B cell (primary cell): ENCODE measurements at regions not wholly inside any gene's neighbourhood (a gene's known extent, or its start where the extent isn't known, plus 50 kb on each side); places are given as distances from the start of the nearest gene placed in this dataset.
"Not testable (repeated sequence)": the region's sequence is repeated elsewhere in the genome, so short reads cannot be mapped to it uniquely, and the experiment has no call there.

Experiments used
- ATAC-seq: fragments of 200-7000 bp; cut with Tn5 transposase; one replicate; pipeline ENCODE4 v1.10.0; 2021; ENCODE audit warnings: low read depth, mild to moderate bottlenecking, moderate number of reproducible peaks, moderate library complexity
- CTCF ChIA-PET: fragments of 350-600 bp; sonication (Branson Sonifier 250); formaldehyde crosslinking; loops from one replicate; lab custom pipeline; 2021; ENCODE audit warnings: antibody characterized with exemption, inconsistent platforms; lab: Charles Lee
- POLR2A ChIA-PET: fragments of 350-600 bp; sonication (Branson Sonifier 250); formaldehyde crosslinking; loops from one replicate; lab custom pipeline; 2021; ENCODE audit warnings: antibody characterized with exemption; lab: Charles Lee
- DNase-seq: peaks from one replicate; pipeline ENCODE4 v3.0.0; 2013
- H2AFZ ChIP-seq: 2 replicates; pipeline ENCODE4 v1.6.1; 2012; ENCODE audit warnings: mild to moderate bottlenecking, low read depth, low read length; ENCODE audit not compliant: insufficient read depth, poor library complexity, severe bottlenecking
- H3K27ac ChIP-seq, 2 donors: 1 replicate in 1 of 2; 2 replicates in 1 of 2; pipeline ENCODE4 v1.5.1; 2012 to 2013; ENCODE audit warnings: low read length in 2 of 2, mild to moderate bottlenecking in 2 of 2, moderate library complexity in 1 of 2
- H3K27me3 ChIP-seq, 4 experiments: fragments of 200-600 bp in 1 of 4; sonication (generic) in 1 of 4; replicated peaks in 1 of 4; 1 replicate in 2 of 4; 2 replicates in 2 of 4; pipeline versions ENCODE4 v1.6.1 to v1.7.0; 2013 to 2016; ENCODE audit warnings: low read length in 3 of 4, mild to moderate bottlenecking in 2 of 4, mixed read lengths in 1 of 4, moderate library complexity in 1 of 4; ENCODE audit not compliant: insufficient read depth in 4 of 4, control insufficient read depth in 3 of 4; ENCODE audit errors: control extremely low read depth in 1 of 4
- H3K36me3 ChIP-seq, 2 experiments: replicated peaks in 1 of 2; 1 replicate in 1 of 2; 2 replicates in 1 of 2; pipeline versions ENCODE4 v1.6.1 to v1.7.1; 2013; ENCODE audit warnings: low read length in 1 of 2; ENCODE audit not compliant: insufficient read depth in 2 of 2, control insufficient read depth in 1 of 2; ENCODE audit errors: control extremely low read depth in 1 of 2, extremely low read depth in 1 of 2
- H3K4me1 ChIP-seq, 2 donors: fragments of 200-600 bp in 1 of 2; sonication (generic) in 1 of 2; 1 replicate in 1 of 2; 2 replicates in 1 of 2; pipeline versions ENCODE4 v1.5.1 to v1.6.1; 2013 to 2017; ENCODE audit warnings: low read length in 2 of 2; ENCODE audit not compliant: control insufficient read depth in 2 of 2, insufficient read depth in 2 of 2
- H3K4me2 ChIP-seq: replicated peaks from 2 replicates; pipeline ENCODE3; 2012; ENCODE audit warnings: mild to moderate bottlenecking, low read depth, low read length; ENCODE audit not compliant: poor library complexity, severe bottlenecking
- H3K4me3 ChIP-seq, 5 experiments: fragments of 200-600 bp in 1 of 5; sonication (generic) in 1 of 5; 1 replicate in 3 of 5; 2 replicates in 2 of 5; pipeline versions ENCODE4 v1.5.1 to v1.7.0; 2011 to 2016; ENCODE audit warnings: low read length in 4 of 5, mild to moderate bottlenecking in 4 of 5, low read depth in 2 of 5, control low read depth in 1 of 5, moderate library complexity in 1 of 5; ENCODE audit not compliant: insufficient read depth in 1 of 5; ENCODE audit errors: control extremely low read depth in 1 of 5, extremely low read depth in 1 of 5
- H3K79me2 ChIP-seq: fragments of 200-600 bp; sonication (generic); one replicate; pipeline ENCODE4 v1.6.0; 2016; ENCODE audit warnings: low read length; ENCODE audit not compliant: control insufficient read depth, insufficient read depth
- H3K9ac ChIP-seq: fragments of 200-600 bp; sonication (generic); 2 replicates; pipeline ENCODE4 v1.6.1; 2017; ENCODE audit warnings: mild to moderate bottlenecking, low read length, moderate library complexity
- H3K9me3 ChIP-seq, 3 donors: one replicate each; pipeline versions ENCODE4 v1.6.1 to v1.7.1; 2013; ENCODE audit warnings: low read length in 2 of 3; ENCODE audit not compliant: control insufficient read depth in 2 of 3, insufficient read depth in 1 of 3; ENCODE audit errors: control extremely low read depth in 1 of 3
- H4K20me1 ChIP-seq: 2 replicates; pipeline ENCODE4 v1.6.0; 2012; ENCODE audit warnings: mild to moderate bottlenecking, low read length; ENCODE audit not compliant: insufficient read depth, control insufficient read depth, poor library complexity, severe bottlenecking
- H3K27ac Mint-ChIP-seq: one replicate; pipeline ENCODE4 v1.8.0; 2021; ENCODE audit warnings: mixed read lengths
- H3K27me3 Mint-ChIP-seq: one replicate; pipeline ENCODE4 v1.8.0; 2021; ENCODE audit warnings: mixed read lengths
- H3K4me1 Mint-ChIP-seq: one replicate; pipeline ENCODE4 v1.8.0; 2021; ENCODE audit warnings: mixed read lengths
- H3K4me3 Mint-ChIP-seq: one replicate; pipeline ENCODE4 v1.8.0; 2021; ENCODE audit warnings: mixed read lengths
- H3K9me3 Mint-ChIP-seq: one replicate; pipeline ENCODE4 v1.8.0; 2022; ENCODE audit warnings: mixed read lengths; ENCODE audit not compliant: insufficient read depth
- CTCF ChIP-seq: fragments of 200-600 bp; IDR thresholded peaks from one replicate; pipeline ENCODE4 v1.8.0; 2022; ENCODE audit warnings: antibody characterized with exemption, mild to moderate bottlenecking
- EZH2 ChIP-seq: IDR thresholded peaks from 2 replicates; pipeline ENCODE4 v1.6.1; 2012; ENCODE audit warnings: borderline replicate concordance, low read depth, mild to moderate bottlenecking, moderate library complexity, low read length; ENCODE audit not compliant: insufficient read depth, poor library complexity, severe bottlenecking
- WGBS: methylation state at CpG from one replicate; pipeline ENCODE4 v1.1.5; 2013; ENCODE audit warnings: missing lambda C conversion rate; ENCODE audit not compliant: insufficient coverage; 5-methylcytosine and 5-hydroxymethylcytosine counted together
- intact Hi-C: fragments of 100-400 bp; cut with micrococcal nuclease; formaldehyde crosslinking; loops from one replicate; pipeline ENCODE4 v1.10.0; 2022

GRCh38 chr19:56905631-56906150 is 65.2 kb upstream of the PEG3 start:
- no peaks in the 10 kb centered on the region for H3K36me3 ChIP-seq
- ChIA-PET POLR2A (no interaction called here), CTCF (no interaction called here)
- H3K4me3 Mint-ChIP-seq = no peak overlapping the region
- intact Hi-C loops = no loop called here
- H3K27me3 ChIP-seq = no peaks in the 10 kb centered on the region
- H3K27ac Mint-ChIP-seq = no peak overlapping the region
- H4K20me1 ChIP-seq = no peaks in the 10 kb centered on the region
- H3K4me2 ChIP-seq = no peak overlapping the region
- ATAC-seq = no peak
- H3K9ac ChIP-seq = no peak overlapping the region
- H3K79me2 ChIP-seq = no peaks in the 10 kb centered on the region
- TF ChIP-seq EZH2 = no peak
- TF ChIP-seq CTCF = no peak
- no peak overlapping the region for H3K4me3 ChIP-seq
- H3K4me1 Mint-ChIP-seq = no peaks in the 10 kb centered on the region
- no peaks in the 10 kb centered on the region for H3K27me3 Mint-ChIP-seq
- DNase-seq = no peak
- WGBS = 81% methylated on average over 6 of the region's 6 CpGs
- H3K9me3 ChIP-seq = peaks cover 0 to 35% (median 6%) of the 10 kb centered on the region in 3 donors
- H2AFZ ChIP-seq = no peak overlapping the region
- no peaks in the 10 kb centered on the region for H3K4me1 ChIP-seq
- H3K27ac ChIP-seq = no peak overlapping the region
- H3K9me3 Mint-ChIP-seq = peaks cover 9% of the 10 kb centered on the region

GRCh38 chr19:56912401-56913112 is 72.0 kb upstream of the PEG3 start:
- H3K36me3 ChIP-seq = no peaks in the 10 kb centered on the region
- POLR2A ChIA-PET = no interaction called here
- H3K4me1 ChIP-seq = no peaks in the 10 kb centered on the region
- H3K9me3 ChIP-seq = peaks cover 0 to 38% (median 3%) of the 10 kb centered on the region in 3 donors
- ATAC-seq (no peak), DNase-seq (no peak)
- H3K4me3 ChIP-seq = no peak overlapping the region
- no peak overlapping the region for H3K27ac ChIP-seq
- CTCF ChIA-PET = no interaction called here
- intact Hi-C loops = no loop called here
- no peaks in the 10 kb centered on the region for H3K4me1 Mint-ChIP-seq
- 77% methylated on average over 8 of the region's 10 CpGs for WGBS
- no peak overlapping the region for H2AFZ ChIP-seq
- no peaks in the 10 kb centered on the region for H3K79me2 ChIP-seq
- no peak overlapping the region for H3K9ac ChIP-seq
- H3K4me2 ChIP-seq = no peak overlapping the region
- no peak overlapping the region for H3K27ac Mint-ChIP-seq
- H3K27me3 Mint-ChIP-seq = no peaks in the 10 kb centered on the region
- no peak for TF ChIP-seq CTCF
- H3K27me3 ChIP-seq = no peaks in the 10 kb centered on the region
- H3K4me3 Mint-ChIP-seq = no peak overlapping the region
- no peaks in the 10 kb centered on the region for H4K20me1 ChIP-seq
- H3K9me3 Mint-ChIP-seq = peaks cover 9% of the 10 kb centered on the region

- H3K9me3 ChIP-seq = peaks cover 0 to 34% (median 3%) of the 10 kb centered on the region in 3 donors
- no CpG with 5 or more reads among the region's 4 CpGs for WGBS
Measured at GRCh38 chr19:56913113-56913455, 72.6 kb upstream of the PEG3 start.

More at GRCh38 chr19:56913113-56913455, 72.6 kb upstream of the PEG3 start:
- H3K27ac ChIP-seq, ATAC-seq, H3K27me3 ChIP-seq, POLR2A ChIA-PET, H3K36me3 ChIP-seq, H2AFZ ChIP-seq, intact Hi-C loops, H4K20me1 ChIP-seq, H3K4me2 ChIP-seq, H3K4me3 Mint-ChIP-seq, CTCF ChIA-PET, H3K27ac Mint-ChIP-seq, H3K79me2 ChIP-seq, H3K27me3 Mint-ChIP-seq, H3K4me1 ChIP-seq, H3K9me3 Mint-ChIP-seq, H3K9ac ChIP-seq, H3K4me3 ChIP-seq, DNase-seq, H3K4me1 Mint-ChIP-seq: not testable (repeated sequence)
